ENCODE measurements at regions not wholly inside any gene's neighbourhood (a gene's known extent, or its start where the extent isn't known, plus 50 kb on each side); places are given as distances from the start of the nearest gene placed in this dataset.
"Not testable (repeated sequence)": the region's sequence is repeated elsewhere in the genome, so short reads cannot be mapped to it uniquely, and the experiment has no call there.

GRCh38 chr2:91877658-91878210, 2993.5 kb upstream of the TEKT4 start:
- H3K27me3 ChIP-seq (ENCODE audit: control insufficient read depth, insufficient read depth); ATAC-seq; H3K9me3 ChIP-seq (ENCODE audit: control insufficient read depth, low read length); H3K4me1 ChIP-seq (ENCODE audit: control insufficient read depth, insufficient read depth, low read length); H3K27ac ChIP-seq (ENCODE audit: low read length); intact Hi-C loops (cut with DNase I); H3K4me3 ChIP-seq (ENCODE audit: low read length): not testable (repeated sequence)
- peak; percentile 12 to 70 (median 53) for DNase-seq
- WGBS, result 86% methylated on average over 29 of the region's 29 CpGs

GRCh38 chr2:91895091-91895490, 2976.1 kb upstream of the TEKT4 start:
- H3K4me1 ChIP-seq (ENCODE audit: control insufficient read depth, insufficient read depth, low read length); DNase-seq; H3K27ac ChIP-seq (ENCODE audit: low read length); intact Hi-C loops (cut with DNase I); H3K9me3 ChIP-seq (ENCODE audit: control insufficient read depth, low read length); H3K27me3 ChIP-seq (ENCODE audit: control insufficient read depth, insufficient read depth); H3K4me3 ChIP-seq (ENCODE audit: low read length); ATAC-seq: not testable (repeated sequence)
- 12% methylated on average over 4 of the region's 5 CpGs for WGBS

DNA sequence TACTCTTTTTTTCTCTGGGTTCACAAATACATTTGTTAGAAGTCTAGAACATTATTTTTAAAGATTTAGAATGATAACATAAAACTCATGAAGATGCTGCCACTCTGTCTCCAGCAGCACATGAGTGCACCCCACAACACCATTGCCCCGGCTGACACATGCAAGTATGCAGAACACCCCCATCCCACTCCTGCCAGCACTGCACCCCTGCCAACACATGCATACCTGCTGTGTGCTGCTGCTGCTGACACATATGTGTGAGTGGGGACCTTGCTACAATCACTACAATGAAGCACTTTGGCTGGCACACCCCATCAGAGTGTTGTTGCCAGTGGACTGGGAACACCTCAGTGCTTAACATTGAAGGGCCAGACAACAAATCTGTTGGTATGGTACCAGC, 2953.6 kb upstream of the TEKT4 start:
- WGBS, result 59% methylated on average over 1 of the region's 1 CpG
- H3K27me3 ChIP-seq (ENCODE audit: control insufficient read depth, insufficient read depth); intact Hi-C loops (cut with DNase I); H3K4me1 ChIP-seq (ENCODE audit: control insufficient read depth, insufficient read depth, low read length); H3K27ac ChIP-seq (ENCODE audit: low read length); H3K4me3 ChIP-seq (ENCODE audit: low read length); ATAC-seq; H3K9me3 ChIP-seq (ENCODE audit: control insufficient read depth, low read length): not testable (repeated sequence)
- DNase-seq, result peak in 1 of 3 donors; percentile 17
